ENCODE measurements at regions not wholly inside any gene's neighbourhood (a gene's known extent, or its start where the extent isn't known, plus 50 kb on each side); places are given as distances from the start of the nearest gene placed in this dataset.

GRCh38 chr6:17227403-17227802, 53.8 kb upstream of the RBM24 start:
- H3K36me3 ChIP-seq: no peaks in the 10 kb centered on the region
- H3K9me3 ChIP-seq: no peaks in the 10 kb centered on the region
- no peak overlapping the region for H3K4me3 ChIP-seq
- no peak for DNase-seq
- no peak overlapping the region for H3K27ac ChIP-seq
- TF ChIP-seq POLR2A (IDR thresholded peaks at IDR 0.05) (no peak), POLR2AphosphoS5 (IDR thresholded peaks at IDR 0.05) (no peak), EP300 (IDR thresholded peaks at IDR 0.05) (no peak), CTCF (IDR thresholded peaks at IDR 0.05) (no peak)
- intact Hi-C loops (cut with DNase I; ENCODE audit: low total_unique reads): no loop called here
- WGBS, 5 donors: 39 to 61% (median 55%) methylated on average over 4 of the region's 4 CpGs
- H3K27me3 ChIP-seq: no peaks in the 10 kb centered on the region
- no peaks in the 10 kb centered on the region for H3K4me1 ChIP-seq
